Type B pancreatic cell (in vitro differentiated cells): ENCODE measurements at regions not wholly inside any gene's neighbourhood (a gene's known extent, or its start where the extent isn't known, plus 50 kb on each side); places are given as distances from the start of the nearest gene placed in this dataset.

Experiments used
- DNase-seq: peaks from one replicate; pipeline ENCODE4 v3.0.0; 2021; ENCODE audit warnings: mixed read lengths; ENCODE audit not compliant: unreplicated experiment; ENCODE audit errors: extremely low spot score
- H3K27ac Mint-ChIP-seq: 2 replicates; pipeline ENCODE4 v1.8.0; 2021; ENCODE audit warnings: mild to moderate bottlenecking, mixed read lengths
- H3K27me3 Mint-ChIP-seq: 2 replicates; pipeline ENCODE4 v1.8.0; 2021; ENCODE audit warnings: mixed read lengths
- H3K36me3 Mint-ChIP-seq: 2 replicates; pipeline ENCODE4 v1.8.0; 2021; ENCODE audit warnings: mixed read lengths
- H3K4me1 Mint-ChIP-seq: one replicate; pipeline ENCODE4 v1.8.0; 2021; ENCODE audit warnings: mixed read lengths; ENCODE audit not compliant: unreplicated experiment
- H3K4me3 Mint-ChIP-seq: 2 replicates; pipeline ENCODE4 v1.8.0; 2021; ENCODE audit warnings: mild to moderate bottlenecking, mixed read lengths
- H3K9me3 Mint-ChIP-seq: 2 replicates; pipeline ENCODE4 v1.8.0; 2021; ENCODE audit warnings: mixed read lengths
- TF ChIP-seq, protein P1 (sequence below): fragments of 200-600 bp; sonication (generic); conservative IDR thresholded peaks from 2 replicates; pipeline ENCODE4 v1.5.0; 2021; ENCODE audit warnings: antibody characterized with exemption, mild to moderate bottlenecking

DNA sequence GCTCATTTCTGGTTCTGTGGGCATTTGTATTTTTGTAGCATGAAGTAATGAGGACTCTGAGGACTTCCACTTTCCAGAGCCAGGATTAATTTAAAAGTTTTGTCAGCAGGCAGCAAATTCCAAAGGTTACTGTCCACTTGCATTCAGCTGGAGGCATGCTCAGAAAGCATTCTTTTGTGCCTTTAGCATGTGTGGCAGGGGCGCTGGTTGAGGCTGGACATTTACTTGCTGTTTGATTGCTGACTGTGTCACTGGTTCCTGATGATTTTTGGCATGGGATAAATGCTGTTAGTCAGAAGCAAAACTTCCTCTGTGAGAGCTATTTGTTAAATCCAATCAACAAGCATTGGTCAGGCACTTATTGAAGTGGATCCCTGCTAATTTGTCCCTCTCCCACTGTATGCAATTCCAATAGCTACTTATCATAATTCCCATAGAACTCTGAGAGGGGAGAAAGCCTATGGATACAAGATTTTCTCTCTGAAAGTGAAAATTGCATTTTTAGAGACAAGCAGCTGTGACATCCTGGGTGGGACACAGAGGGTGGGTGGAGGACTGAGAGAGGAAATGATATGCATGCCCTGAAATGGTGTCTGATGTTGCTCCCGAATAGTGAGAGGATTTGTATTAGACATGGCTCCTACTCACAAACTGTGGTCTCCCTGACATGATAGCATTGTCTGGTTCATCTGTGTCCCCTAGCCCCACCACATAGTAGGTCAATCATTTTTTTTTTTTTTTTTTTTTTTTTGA, 161.2 kb upstream of the WDR11 start:
- H3K9me3 Mint-ChIP-seq, result peaks cover 9% of the 10 kb centered on the region
- TF ChIP-seq, protein P1, sequence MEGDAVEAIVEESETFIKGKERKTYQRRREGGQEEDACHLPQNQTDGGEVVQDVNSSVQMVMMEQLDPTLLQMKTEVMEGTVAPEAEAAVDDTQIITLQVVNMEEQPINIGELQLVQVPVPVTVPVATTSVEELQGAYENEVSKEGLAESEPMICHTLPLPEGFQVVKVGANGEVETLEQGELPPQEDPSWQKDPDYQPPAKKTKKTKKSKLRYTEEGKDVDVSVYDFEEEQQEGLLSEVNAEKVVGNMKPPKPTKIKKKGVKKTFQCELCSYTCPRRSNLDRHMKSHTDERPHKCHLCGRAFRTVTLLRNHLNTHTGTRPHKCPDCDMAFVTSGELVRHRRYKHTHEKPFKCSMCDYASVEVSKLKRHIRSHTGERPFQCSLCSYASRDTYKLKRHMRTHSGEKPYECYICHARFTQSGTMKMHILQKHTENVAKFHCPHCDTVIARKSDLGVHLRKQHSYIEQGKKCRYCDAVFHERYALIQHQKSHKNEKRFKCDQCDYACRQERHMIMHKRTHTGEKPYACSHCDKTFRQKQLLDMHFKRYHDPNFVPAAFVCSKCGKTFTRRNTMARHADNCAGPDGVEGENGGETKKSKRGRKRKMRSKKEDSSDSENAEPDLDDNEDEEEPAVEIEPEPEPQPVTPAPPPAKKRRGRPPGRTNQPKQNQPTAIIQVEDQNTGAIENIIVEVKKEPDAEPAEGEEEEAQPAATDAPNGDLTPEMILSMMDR, result no peak
- DNase-seq, result no peak
- H3K27ac Mint-ChIP-seq, result no peak overlapping the region
- H3K4me1 Mint-ChIP-seq, result no peaks in the 10 kb centered on the region
- no peak overlapping the region for H3K4me3 Mint-ChIP-seq
- H3K36me3 Mint-ChIP-seq, result no peaks in the 10 kb centered on the region
- peaks cover 9% of the 10 kb centered on the region for H3K27me3 Mint-ChIP-seq

DNA sequence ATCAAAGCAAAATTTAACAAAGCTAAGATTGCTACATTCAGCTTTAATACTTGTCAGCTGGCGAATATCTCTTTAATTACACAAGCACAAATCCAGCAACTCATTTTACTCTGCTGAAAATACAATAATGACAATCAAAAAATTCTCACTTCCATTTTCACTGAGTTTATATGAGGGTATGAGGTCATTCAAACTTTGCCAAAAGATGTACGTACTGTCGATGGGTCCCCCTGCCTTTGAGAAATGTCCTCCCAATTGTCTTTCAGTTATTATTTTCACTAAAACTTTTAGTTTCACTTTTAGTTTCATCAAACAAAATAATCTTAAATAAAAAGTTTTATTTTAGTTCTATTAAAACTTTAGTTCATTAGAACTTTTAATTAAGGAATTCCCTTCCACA, 159.5 kb upstream of the WDR11 start:
- H3K27me3 Mint-ChIP-seq, result no peaks in the 10 kb centered on the region
- TF ChIP-seq, protein P1, result no peak
- H3K4me3 Mint-ChIP-seq, result no peak overlapping the region
- peaks cover 9% of the 10 kb centered on the region for H3K9me3 Mint-ChIP-seq
- no peaks in the 10 kb centered on the region for H3K36me3 Mint-ChIP-seq
- no peak overlapping the region for H3K27ac Mint-ChIP-seq
- DNase-seq, result no peak
- no peaks in the 10 kb centered on the region for H3K4me1 Mint-ChIP-seq

DNA sequence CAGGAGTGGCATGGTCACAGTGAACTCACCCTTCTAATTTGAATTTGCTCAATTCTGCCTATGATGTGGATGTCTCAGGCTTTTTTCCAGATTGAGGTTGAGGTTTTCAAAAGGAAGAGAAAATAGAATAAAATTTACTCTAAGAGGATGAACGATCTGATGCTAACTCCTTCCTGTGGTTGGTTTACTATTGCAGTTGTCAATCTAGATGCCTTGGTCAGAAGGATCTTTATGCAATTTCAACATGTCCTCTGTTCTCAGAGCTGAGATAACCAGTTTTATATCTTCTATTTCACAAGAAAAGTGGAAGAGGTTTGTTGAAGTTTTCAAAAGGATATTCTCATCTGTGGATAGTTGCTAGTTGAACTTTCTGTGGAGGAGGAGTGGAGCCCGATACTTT, 150.7 kb upstream of the WDR11 start:
- no peaks in the 10 kb centered on the region for H3K36me3 Mint-ChIP-seq
- no peak overlapping the region for H3K4me3 Mint-ChIP-seq
- H3K27me3 Mint-ChIP-seq, result peaks cover 12% of the 10 kb centered on the region
- no peak overlapping the region for H3K27ac Mint-ChIP-seq
- H3K9me3 Mint-ChIP-seq, result peaks cover 4% of the 10 kb centered on the region
- TF ChIP-seq, protein P1, result no peak
- H3K4me1 Mint-ChIP-seq, result no peaks in the 10 kb centered on the region
- DNase-seq, result no peak

DNA sequence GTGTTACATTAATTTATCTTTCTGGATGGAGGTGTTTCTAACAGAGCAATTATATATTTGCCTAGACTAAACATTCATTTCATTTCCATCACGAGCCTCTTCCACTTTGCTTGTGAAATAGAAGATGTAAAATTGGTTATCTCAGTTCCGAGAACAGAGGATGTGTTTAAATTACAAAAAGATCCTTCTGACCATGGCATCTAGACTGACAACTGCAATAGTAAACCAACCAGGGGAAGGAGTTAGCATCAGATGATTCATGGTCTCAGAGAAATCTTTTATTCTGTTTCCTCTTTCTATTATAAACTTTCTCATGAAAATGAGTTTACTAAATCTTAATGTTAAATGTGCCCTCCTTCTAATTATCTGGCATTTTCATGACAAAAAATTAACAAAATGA, 149.8 kb upstream of the WDR11 start:
- TF ChIP-seq, protein P1, result no peak
- peaks cover 15% of the 10 kb centered on the region for H3K27me3 Mint-ChIP-seq

DNA sequence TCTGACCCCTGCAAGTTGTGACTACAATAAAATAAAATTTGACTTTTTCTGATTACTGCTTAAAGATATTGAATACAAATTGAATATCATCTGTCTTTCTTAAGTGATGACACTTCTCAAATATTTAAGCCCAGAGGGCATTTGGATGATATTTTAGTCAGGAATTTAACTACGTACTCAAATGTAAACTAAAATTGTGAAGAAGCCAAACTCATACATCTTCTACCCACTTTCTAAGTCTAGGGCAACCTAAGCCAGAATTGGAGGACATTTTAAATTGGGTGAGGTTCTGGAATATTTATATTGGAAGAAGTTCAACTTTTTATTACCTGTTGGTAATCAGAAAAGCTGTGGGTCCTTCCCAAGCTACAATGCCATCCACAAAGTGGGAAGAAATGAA, 149.1 kb upstream of the WDR11 start:
- H3K9me3 Mint-ChIP-seq, result peaks cover 4% of the 10 kb centered on the region
- no peak overlapping the region for H3K27ac Mint-ChIP-seq
- TF ChIP-seq, protein P1, result no peak
- no peaks in the 10 kb centered on the region for H3K4me1 Mint-ChIP-seq
- H3K4me3 Mint-ChIP-seq, result no peak overlapping the region
- H3K27me3 Mint-ChIP-seq, result peaks cover 15% of the 10 kb centered on the region
- no peak for DNase-seq
- no peaks in the 10 kb centered on the region for H3K36me3 Mint-ChIP-seq

More for the DNA sequence above, 149.8 kb upstream of the WDR11 start:
- Mint-ChIP-seq H3K4me3 (no peak overlapping the region), H3K9me3 (peaks cover 4% of the 10 kb centered on the region), H3K36me3 (no peaks in the 10 kb centered on the region), H3K4me1 (no peaks in the 10 kb centered on the region), H3K27ac (no peak overlapping the region)
- DNase-seq, result no peak
